ENCODE measurements at regions not wholly inside any gene's neighbourhood (a gene's known extent, or its start where the extent isn't known, plus 50 kb on each side); places are given as distances from the start of the nearest gene placed in this dataset.
"Not testable (repeated sequence)": the region's sequence is repeated elsewhere in the genome, so short reads cannot be mapped to it uniquely, and the experiment has no call there.

DNA sequence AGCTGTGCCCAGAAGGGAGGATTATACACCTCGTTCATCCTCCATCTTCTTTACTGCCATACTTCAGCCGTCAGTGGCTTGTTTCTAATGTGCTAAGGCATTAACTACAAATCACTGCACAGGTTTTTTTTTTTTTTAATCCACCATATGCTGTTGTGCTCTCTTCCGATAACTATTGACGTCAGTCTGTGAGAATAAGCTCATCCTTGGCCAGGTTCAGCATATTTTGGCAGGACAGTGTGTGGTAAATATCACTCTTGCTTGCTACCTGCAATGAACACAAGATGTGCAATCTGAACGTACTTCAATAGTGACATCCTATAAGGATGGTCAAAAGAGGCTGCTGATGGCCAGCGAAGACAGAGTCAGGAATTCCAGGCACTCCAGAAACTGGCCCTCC lies 2030.7 kb upstream of the PCDH20 start:
- Histone ChIP-seq H3K27me3 (ENCODE audit: control insufficient read depth in 5 of 5, insufficient read depth in 4 of 5, low read length in 5 of 5) (no peaks in the 10 kb centered on the region), H3K36me3 (ENCODE audit: control insufficient read depth in 5 of 5, insufficient read depth in 5 of 5, low read length in 5 of 5) (no peaks in the 10 kb centered on the region), H3K27ac (ENCODE audit: low read depth, low read length) (no peak overlapping the region), H3K4me1 (ENCODE audit: control insufficient read depth in 5 of 5, insufficient read depth in 5 of 5, low read length in 5 of 5) (no peaks in the 10 kb centered on the region), H3K9ac (ENCODE audit: low read length in 5 of 5) (no peak overlapping the region), H3K4me3 (ENCODE audit: low read depth in 1 of 5, low read length in 5 of 5) (no peak overlapping the region), H3K9me3 (ENCODE audit: control insufficient read depth in 5 of 5, low read length in 5 of 5) (peaks cover 0 to 3% (median 0%) of the 10 kb centered on the region in 5 donors)

DNA sequence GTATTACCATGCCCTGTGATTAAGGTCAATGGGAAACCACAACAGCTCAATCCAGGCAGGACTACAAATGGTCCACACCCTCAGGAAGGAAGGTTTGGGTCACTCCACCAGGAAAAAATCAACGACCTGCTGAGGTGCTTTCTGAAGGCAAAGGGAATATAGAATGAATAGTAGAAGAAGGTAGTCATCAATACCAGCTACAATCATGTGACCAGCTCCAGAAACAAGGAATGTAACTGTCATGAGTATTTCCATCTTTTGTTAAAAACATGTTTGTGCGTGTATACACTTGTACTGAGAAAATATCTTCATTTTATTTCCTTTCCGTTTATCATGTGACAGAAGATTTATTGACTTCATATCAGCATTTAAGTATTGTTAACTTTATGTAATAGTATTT lies 2028.6 kb upstream of the PCDH20 start:
- H3K9me3 ChIP-seq (ENCODE audit: control insufficient read depth in 5 of 5, low read length in 5 of 5); H3K4me3 ChIP-seq (ENCODE audit: low read depth in 1 of 5, low read length in 5 of 5): not testable (repeated sequence)

DNA sequence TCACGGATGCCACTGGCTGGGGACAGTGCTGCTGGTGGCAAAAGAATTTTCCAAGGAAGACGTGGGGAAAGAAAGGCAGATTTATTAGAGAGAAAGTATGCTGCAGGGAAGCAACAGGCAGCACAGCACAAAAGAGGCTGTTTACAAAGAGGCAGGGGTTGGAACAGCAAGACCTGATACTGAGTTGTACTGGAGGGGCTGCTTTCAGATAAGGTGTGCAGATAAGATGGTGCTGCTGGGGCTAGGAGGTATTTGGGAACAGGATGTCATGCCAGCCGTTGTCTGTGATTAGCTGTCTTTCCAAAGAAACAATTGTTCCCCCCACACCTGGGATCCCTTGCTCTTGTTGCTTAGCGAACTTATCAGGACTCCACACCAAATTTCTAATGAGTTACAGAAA lies 2023.3 kb upstream of the PCDH20 start:
- H3K27ac ChIP-seq (ENCODE audit: low read depth, low read length), result no peak overlapping the region
- H3K36me3 ChIP-seq (ENCODE audit: control insufficient read depth in 5 of 5, insufficient read depth in 5 of 5, low read length in 5 of 5), result no peaks in the 10 kb centered on the region
- no peak overlapping the region for H3K9ac ChIP-seq (ENCODE audit: low read length in 5 of 5)
- H3K27me3 ChIP-seq (ENCODE audit: control insufficient read depth in 5 of 5, insufficient read depth in 4 of 5, low read length in 5 of 5), result no peaks in the 10 kb centered on the region
- no peak overlapping the region for H3K4me3 ChIP-seq (ENCODE audit: low read depth in 1 of 5, low read length in 5 of 5)
- peaks cover 0 to 3% (median 0%) of the 10 kb centered on the region in 5 donors for H3K9me3 ChIP-seq (ENCODE audit: control insufficient read depth in 5 of 5, low read length in 5 of 5)
- no peaks in the 10 kb centered on the region for H3K4me1 ChIP-seq (ENCODE audit: control insufficient read depth in 5 of 5, insufficient read depth in 5 of 5, low read length in 5 of 5)

More for the DNA sequence above, 2028.6 kb upstream of the PCDH20 start:
- not testable (repeated sequence) for H3K36me3 ChIP-seq (ENCODE audit: control insufficient read depth in 5 of 5, insufficient read depth in 5 of 5, low read length in 5 of 5); H3K9ac ChIP-seq (ENCODE audit: low read length in 5 of 5); H3K27ac ChIP-seq (ENCODE audit: low read depth, low read length); H3K27me3 ChIP-seq (ENCODE audit: control insufficient read depth in 5 of 5, insufficient read depth in 4 of 5, low read length in 5 of 5); H3K4me1 ChIP-seq (ENCODE audit: control insufficient read depth in 5 of 5, insufficient read depth in 5 of 5, low read length in 5 of 5)

DNA sequence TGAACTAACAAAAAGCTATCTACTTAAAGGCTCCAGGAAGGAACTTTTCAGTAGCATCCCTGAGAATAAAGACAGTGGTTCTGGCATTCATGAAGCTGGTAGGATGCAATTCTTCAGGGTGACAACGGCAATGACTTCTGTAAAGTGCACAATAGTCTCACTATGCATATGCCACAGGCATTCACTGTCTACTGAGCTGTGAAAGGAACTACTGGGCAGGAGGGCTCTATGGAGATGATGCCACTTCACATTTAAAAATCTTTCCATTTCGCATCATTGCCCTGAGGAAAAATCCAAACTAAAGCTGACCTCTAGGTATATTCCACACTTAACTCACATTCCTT lies 2020.6 kb upstream of the PCDH20 start:
- Histone ChIP-seq H3K27ac (ENCODE audit: low read depth, low read length) (no peak overlapping the region), H3K4me3 (ENCODE audit: low read depth in 1 of 5, low read length in 5 of 5) (no peak overlapping the region), H3K36me3 (ENCODE audit: control insufficient read depth in 5 of 5, insufficient read depth in 5 of 5, low read length in 5 of 5) (no peaks in the 10 kb centered on the region), H3K9ac (ENCODE audit: low read length in 5 of 5) (no peak overlapping the region), H3K27me3 (ENCODE audit: control insufficient read depth in 5 of 5, insufficient read depth in 4 of 5, low read length in 5 of 5) (no peaks in the 10 kb centered on the region), H3K9me3 (ENCODE audit: control insufficient read depth in 5 of 5, low read length in 5 of 5) (no peaks in the 10 kb centered on the region), H3K4me1 (ENCODE audit: control insufficient read depth in 5 of 5, insufficient read depth in 5 of 5, low read length in 5 of 5) (no peaks in the 10 kb centered on the region)

DNA sequence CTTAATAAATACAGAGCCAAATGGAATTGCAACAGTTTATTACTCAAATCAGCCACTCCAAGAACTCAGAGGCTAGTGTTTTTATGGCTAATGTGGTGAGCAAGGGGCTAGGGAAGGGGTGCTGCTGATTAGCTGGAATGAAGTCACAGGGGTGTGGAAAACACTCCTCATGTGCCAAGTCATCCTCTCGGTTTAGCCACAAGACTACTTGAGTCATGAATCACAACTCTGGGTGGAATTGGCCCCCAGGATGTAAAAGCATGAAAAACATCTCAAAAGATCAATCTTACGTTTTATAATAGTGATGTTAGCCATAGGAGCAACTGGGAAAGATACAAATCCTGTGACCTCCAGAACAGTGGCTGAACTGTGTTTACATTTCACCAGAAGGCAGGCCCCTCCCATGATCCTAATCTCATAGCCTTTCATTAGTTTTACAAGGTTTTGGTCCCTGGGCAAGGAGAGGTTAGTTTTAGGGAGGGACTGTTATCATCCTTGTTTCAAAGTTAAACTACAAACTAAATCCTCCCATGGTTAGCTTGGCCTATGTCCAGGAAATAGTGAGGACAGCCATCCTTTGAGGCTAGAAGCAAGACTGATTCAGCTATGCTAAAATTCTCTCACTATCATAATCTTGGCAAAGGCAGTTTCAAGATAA lies 2020.1 kb upstream of the PCDH20 start:
- Histone ChIP-seq H3K9me3 (ENCODE audit: control insufficient read depth in 5 of 5, low read length in 5 of 5) (no peaks in the 10 kb centered on the region), H3K9ac (ENCODE audit: low read length in 5 of 5) (no peak overlapping the region), H3K27ac (ENCODE audit: low read depth, low read length) (no peak overlapping the region), H3K4me1 (ENCODE audit: control insufficient read depth in 5 of 5, insufficient read depth in 5 of 5, low read length in 5 of 5) (no peaks in the 10 kb centered on the region), H3K27me3 (ENCODE audit: control insufficient read depth in 5 of 5, insufficient read depth in 4 of 5, low read length in 5 of 5) (no peaks in the 10 kb centered on the region), H3K36me3 (ENCODE audit: control insufficient read depth in 5 of 5, insufficient read depth in 5 of 5, low read length in 5 of 5) (no peaks in the 10 kb centered on the region), H3K4me3 (ENCODE audit: low read depth in 1 of 5, low read length in 5 of 5) (no peak overlapping the region)

DNA sequence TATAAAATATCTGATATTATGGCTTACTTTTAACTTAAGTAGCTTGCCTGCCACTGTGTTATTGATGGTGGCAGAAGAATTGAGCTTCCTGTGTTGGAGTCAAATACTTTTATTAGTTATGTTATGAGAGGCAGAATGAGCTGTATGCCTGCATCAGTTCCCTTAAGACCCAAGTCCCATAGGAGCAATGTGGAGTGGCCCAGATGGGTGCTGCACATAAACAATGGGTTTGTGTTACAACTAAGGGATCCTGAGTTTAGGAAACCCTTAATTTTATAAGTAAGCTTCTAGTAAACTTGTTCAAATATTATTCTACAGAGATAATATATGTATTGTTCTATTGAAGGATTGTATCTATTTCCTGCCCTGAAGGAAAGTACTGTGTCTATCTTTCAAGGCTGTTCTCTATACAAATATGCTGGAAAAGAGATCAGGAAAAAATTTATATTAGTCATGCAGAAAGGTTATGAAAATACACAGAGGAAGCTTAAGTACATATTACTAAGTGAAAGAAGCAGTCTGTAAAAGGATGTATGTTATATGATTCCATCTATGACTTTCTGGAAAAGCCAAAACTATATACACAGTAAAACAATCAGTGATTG lies 2018.0 kb upstream of the PCDH20 start:
- H3K9ac ChIP-seq (ENCODE audit: low read length in 5 of 5), result no peak overlapping the region
- H3K36me3 ChIP-seq (ENCODE audit: control insufficient read depth in 5 of 5, insufficient read depth in 5 of 5, low read length in 5 of 5), result no peaks in the 10 kb centered on the region
- no peaks in the 10 kb centered on the region for H3K9me3 ChIP-seq (ENCODE audit: control insufficient read depth in 5 of 5, low read length in 5 of 5)
- H3K4me1 ChIP-seq (ENCODE audit: control insufficient read depth in 5 of 5, insufficient read depth in 5 of 5, low read length in 5 of 5), result no peaks in the 10 kb centered on the region
- no peak overlapping the region for H3K27ac ChIP-seq (ENCODE audit: low read depth, low read length)
- no peaks in the 10 kb centered on the region for H3K27me3 ChIP-seq (ENCODE audit: control insufficient read depth in 5 of 5, insufficient read depth in 4 of 5, low read length in 5 of 5)
- H3K4me3 ChIP-seq (ENCODE audit: low read depth in 1 of 5, low read length in 5 of 5), result no peak overlapping the region

DNA sequence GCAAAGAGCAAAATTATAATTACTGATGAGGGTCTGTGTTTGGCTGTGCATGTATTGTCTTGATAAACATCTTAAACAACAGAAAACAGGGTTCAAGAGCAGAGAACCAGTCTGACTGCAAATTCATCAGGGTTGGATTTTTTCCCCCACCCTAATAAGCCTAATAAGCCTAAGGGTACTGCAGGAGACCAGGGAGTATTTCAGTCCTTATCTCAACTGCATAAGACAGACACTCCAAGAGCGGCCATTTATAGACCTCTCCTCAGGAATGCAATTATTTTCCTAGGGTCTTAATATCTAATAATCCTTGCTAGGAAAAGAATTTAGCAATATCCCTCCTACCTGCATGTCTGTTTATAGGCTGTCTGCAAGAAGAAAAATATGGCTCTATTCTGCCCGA lies 2011.5 kb upstream of the PCDH20 start:
- Histone ChIP-seq H3K4me3 (ENCODE audit: low read depth in 1 of 5, low read length in 5 of 5) (no peak overlapping the region), H3K36me3 (ENCODE audit: control insufficient read depth in 5 of 5, insufficient read depth in 5 of 5, low read length in 5 of 5) (no peaks in the 10 kb centered on the region), H3K27ac (ENCODE audit: low read depth, low read length) (no peak overlapping the region), H3K9me3 (ENCODE audit: control insufficient read depth in 5 of 5, low read length in 5 of 5) (peaks cover 0 to 6% (median 0%) of the 10 kb centered on the region in 5 donors), H3K9ac (ENCODE audit: low read length in 5 of 5) (no peak overlapping the region), H3K27me3 (ENCODE audit: control insufficient read depth in 5 of 5, insufficient read depth in 4 of 5, low read length in 5 of 5) (no peaks in the 10 kb centered on the region), H3K4me1 (ENCODE audit: control insufficient read depth in 5 of 5, insufficient read depth in 5 of 5, low read length in 5 of 5) (no peaks in the 10 kb centered on the region)

DNA sequence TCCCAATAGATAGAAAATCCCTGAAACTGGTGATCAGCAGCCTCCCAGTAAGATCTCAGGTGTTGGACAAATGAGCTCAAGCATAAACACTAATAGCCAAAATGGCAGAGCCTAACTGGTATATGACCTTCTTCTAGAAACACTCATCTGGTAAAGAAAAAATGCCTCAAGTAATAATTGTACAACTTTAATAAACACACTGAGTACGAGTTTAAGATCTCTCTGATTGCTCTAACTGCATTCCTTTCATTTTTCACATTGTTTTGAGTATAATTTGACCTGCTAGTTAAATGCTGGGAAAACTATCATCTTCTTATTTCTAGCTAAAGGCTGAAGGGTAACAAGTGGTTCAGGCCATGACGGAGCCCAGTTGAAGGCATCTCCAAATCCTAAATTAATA lies 2009.5 kb upstream of the PCDH20 start:
- no peak overlapping the region for H3K9ac ChIP-seq (ENCODE audit: low read length in 5 of 5)
- H3K9me3 ChIP-seq (ENCODE audit: control insufficient read depth in 5 of 5, low read length in 5 of 5), result peaks cover 0 to 6% (median 0%) of the 10 kb centered on the region in 5 donors
- H3K27ac ChIP-seq (ENCODE audit: low read depth, low read length), result no peak overlapping the region
- H3K4me3 ChIP-seq (ENCODE audit: low read depth in 1 of 5, low read length in 5 of 5), result no peak overlapping the region
- no peaks in the 10 kb centered on the region for H3K27me3 ChIP-seq (ENCODE audit: control insufficient read depth in 5 of 5, insufficient read depth in 4 of 5, low read length in 5 of 5)
- no peaks in the 10 kb centered on the region for H3K36me3 ChIP-seq (ENCODE audit: control insufficient read depth in 5 of 5, insufficient read depth in 5 of 5, low read length in 5 of 5)
- H3K4me1 ChIP-seq (ENCODE audit: control insufficient read depth in 5 of 5, insufficient read depth in 5 of 5, low read length in 5 of 5), result no peaks in the 10 kb centered on the region

DNA sequence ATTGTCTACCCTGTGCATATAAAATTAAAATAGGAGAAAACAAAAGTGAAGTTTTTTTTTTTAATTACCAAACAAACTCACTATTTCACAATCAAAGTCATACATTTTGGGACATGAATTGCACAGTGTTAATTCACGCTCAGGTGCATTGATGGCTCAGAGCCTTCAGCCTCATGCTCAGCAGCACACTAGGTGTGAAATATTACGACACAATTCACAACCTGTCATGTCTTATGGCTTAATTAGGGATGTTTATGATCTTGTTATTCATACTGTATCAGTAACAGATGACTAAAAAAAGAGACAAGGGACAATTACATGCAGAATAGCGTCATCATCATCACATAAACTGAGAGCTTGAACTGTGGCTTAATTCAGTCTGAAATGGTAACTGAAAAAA lies 2005.5 kb upstream of the PCDH20 start:
- no peaks in the 10 kb centered on the region for H3K36me3 ChIP-seq (ENCODE audit: control insufficient read depth in 5 of 5, insufficient read depth in 5 of 5, low read length in 5 of 5)
- no peaks in the 10 kb centered on the region for H3K27me3 ChIP-seq (ENCODE audit: control insufficient read depth in 5 of 5, insufficient read depth in 4 of 5, low read length in 5 of 5)
- H3K9ac ChIP-seq (ENCODE audit: low read length in 5 of 5), result no peak overlapping the region
- H3K9me3 ChIP-seq (ENCODE audit: control insufficient read depth in 5 of 5, low read length in 5 of 5), result no peaks in the 10 kb centered on the region
- no peaks in the 10 kb centered on the region for H3K4me1 ChIP-seq (ENCODE audit: control insufficient read depth in 5 of 5, insufficient read depth in 5 of 5, low read length in 5 of 5)
- H3K4me3 ChIP-seq (ENCODE audit: low read depth in 1 of 5, low read length in 5 of 5), result no peak overlapping the region
- H3K27ac ChIP-seq (ENCODE audit: low read depth, low read length), result no peak overlapping the region

DNA sequence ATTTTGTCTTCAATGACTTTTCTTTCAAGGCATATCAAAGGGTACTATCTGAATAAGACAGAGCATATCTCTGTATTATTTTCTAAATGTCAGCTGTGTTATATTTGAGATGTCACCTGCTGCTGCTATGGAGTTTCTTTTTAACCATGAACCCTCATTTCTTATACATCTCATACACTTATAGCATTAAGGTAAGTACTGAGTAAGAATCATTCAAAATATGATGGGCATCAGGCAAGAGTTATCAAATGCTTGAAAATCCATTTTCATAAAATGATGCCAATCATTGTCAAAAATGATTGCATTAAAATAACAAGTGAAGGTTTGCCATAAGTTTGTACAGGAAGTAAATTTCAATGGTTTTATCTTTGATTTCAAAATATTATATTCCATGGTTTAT lies 2005.0 kb upstream of the PCDH20 start:
- Histone ChIP-seq H3K27ac (ENCODE audit: low read depth, low read length) (no peak overlapping the region), H3K9me3 (ENCODE audit: control insufficient read depth in 5 of 5, low read length in 5 of 5) (no peaks in the 10 kb centered on the region), H3K4me1 (ENCODE audit: control insufficient read depth in 5 of 5, insufficient read depth in 5 of 5, low read length in 5 of 5) (no peaks in the 10 kb centered on the region), H3K9ac (ENCODE audit: low read length in 5 of 5) (no peak overlapping the region), H3K4me3 (ENCODE audit: low read depth in 1 of 5, low read length in 5 of 5) (no peak overlapping the region), H3K27me3 (ENCODE audit: control insufficient read depth in 5 of 5, insufficient read depth in 4 of 5, low read length in 5 of 5) (no peaks in the 10 kb centered on the region), H3K36me3 (ENCODE audit: control insufficient read depth in 5 of 5, insufficient read depth in 5 of 5, low read length in 5 of 5) (no peaks in the 10 kb centered on the region)
